ENCODE measurements at regions not wholly inside any gene's neighbourhood (a gene's known extent, or its start where the extent isn't known, plus 50 kb on each side); places are given as distances from the start of the nearest gene placed in this dataset.

GRCh38 chr4:126291886-126292285, 977.1 kb downstream of the FAT4 start:
- TF ChIP-seq, protein P1, sequence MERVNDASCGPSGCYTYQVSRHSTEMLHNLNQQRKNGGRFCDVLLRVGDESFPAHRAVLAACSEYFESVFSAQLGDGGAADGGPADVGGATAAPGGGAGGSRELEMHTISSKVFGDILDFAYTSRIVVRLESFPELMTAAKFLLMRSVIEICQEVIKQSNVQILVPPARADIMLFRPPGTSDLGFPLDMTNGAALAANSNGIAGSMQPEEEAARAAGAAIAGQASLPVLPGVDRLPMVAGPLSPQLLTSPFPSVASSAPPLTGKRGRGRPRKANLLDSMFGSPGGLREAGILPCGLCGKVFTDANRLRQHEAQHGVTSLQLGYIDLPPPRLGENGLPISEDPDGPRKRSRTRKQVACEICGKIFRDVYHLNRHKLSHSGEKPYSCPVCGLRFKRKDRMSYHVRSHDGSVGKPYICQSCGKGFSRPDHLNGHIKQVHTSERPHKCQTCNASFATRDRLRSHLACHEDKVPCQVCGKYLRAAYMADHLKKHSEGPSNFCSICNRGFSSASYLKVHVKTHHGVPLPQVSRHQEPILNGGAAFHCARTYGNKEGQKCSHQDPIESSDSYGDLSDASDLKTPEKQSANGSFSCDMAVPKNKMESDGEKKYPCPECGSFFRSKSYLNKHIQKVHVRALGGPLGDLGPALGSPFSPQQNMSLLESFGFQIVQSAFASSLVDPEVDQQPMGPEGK (CRISPR knock-in tag; IDR thresholded peaks at IDR 0.05; ENCODE audit: borderline replicate concordance): no peak
- TF ChIP-seq, protein P2, sequence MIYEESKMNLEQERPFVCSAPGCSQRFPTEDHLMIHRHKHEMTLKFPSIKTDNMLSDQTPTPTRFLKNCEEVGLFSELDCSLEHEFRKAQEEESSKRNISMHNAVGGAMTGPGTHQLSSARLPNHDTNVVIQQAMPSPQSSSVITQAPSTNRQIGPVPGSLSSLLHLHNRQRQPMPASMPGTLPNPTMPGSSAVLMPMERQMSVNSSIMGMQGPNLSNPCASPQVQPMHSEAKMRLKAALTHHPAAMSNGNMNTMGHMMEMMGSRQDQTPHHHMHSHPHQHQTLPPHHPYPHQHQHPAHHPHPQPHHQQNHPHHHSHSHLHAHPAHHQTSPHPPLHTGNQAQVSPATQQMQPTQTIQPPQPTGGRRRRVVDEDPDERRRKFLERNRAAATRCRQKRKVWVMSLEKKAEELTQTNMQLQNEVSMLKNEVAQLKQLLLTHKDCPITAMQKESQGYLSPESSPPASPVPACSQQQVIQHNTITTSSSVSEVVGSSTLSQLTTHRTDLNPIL (CRISPR knock-in tag; IDR thresholded peaks at IDR 0.05; ENCODE audit: low read depth): no peak
